ENCODE measurements at regions not wholly inside any gene's neighbourhood (a gene's known extent, or its start where the extent isn't known, plus 50 kb on each side); places are given as distances from the start of the nearest gene placed in this dataset.

- no peak for DNase-seq (ENCODE audit: extremely low read depth in 1 of 11, low read depth in 9 of 11, low spot score in 4 of 11)
Observed at GRCh38 chr18:38940475-38940862, 1374.9 kb upstream of the CELF4 start.

- no peak for DNase-seq (ENCODE audit: extremely low read depth in 1 of 11, low read depth in 9 of 11, low spot score in 4 of 11)
Observed at GRCh38 chr18:38933910-38934510, 1368.4 kb upstream of the CELF4 start.

GRCh38 chr18:38933322-38933721 lies 1367.7 kb upstream of the CELF4 start:
- DNase-seq (ENCODE audit: extremely low read depth in 1 of 11, low read depth in 9 of 11, low spot score in 4 of 11), result no peak

- DNase-seq (ENCODE audit: extremely low read depth in 1 of 11, low read depth in 9 of 11, low spot score in 4 of 11), result no peak
Observed at GRCh38 chr18:38932752-38933151, 1367.2 kb upstream of the CELF4 start.

- DNase-seq (ENCODE audit: extremely low read depth in 1 of 11, low read depth in 9 of 11, low spot score in 4 of 11), result no peak
Observed at GRCh38 chr18:38931754-38932050, 1366.1 kb upstream of the CELF4 start.

- DNase-seq (ENCODE audit: extremely low read depth in 1 of 11, low read depth in 9 of 11, low spot score in 4 of 11), result no peak
Observed at GRCh38 chr18:38930881-38931753, 1365.5 kb upstream of the CELF4 start.

- DNase-seq (ENCODE audit: extremely low read depth in 1 of 11, low read depth in 9 of 11, low spot score in 4 of 11), result peak in 1 of 11 donors; percentile 1
Observed at GRCh38 chr18:38923540-38923939, 1357.9 kb upstream of the CELF4 start.

- peak in 9 of 11 donors; percentile 12 to 54 (median 26) for DNase-seq (ENCODE audit: extremely low read depth in 1 of 11, low read depth in 9 of 11, low spot score in 4 of 11)
Observed at GRCh38 chr18:38923126-38923525, 1357.5 kb upstream of the CELF4 start.

GRCh38 chr18:38909972-38910371 lies 1344.4 kb upstream of the CELF4 start:
- no peak for DNase-seq (ENCODE audit: extremely low read depth in 1 of 11, low read depth in 9 of 11, low spot score in 4 of 11)

GRCh38 chr18:38902796-38903195 lies 1337.2 kb upstream of the CELF4 start:
- DNase-seq (ENCODE audit: extremely low read depth in 1 of 11, low read depth in 9 of 11, low spot score in 4 of 11), result no peak

- DNase-seq (ENCODE audit: extremely low read depth in 1 of 11, low read depth in 9 of 11, low spot score in 4 of 11), result no peak
Observed at GRCh38 chr18:38900445-38900844, 1334.8 kb upstream of the CELF4 start.

GRCh38 chr18:38900031-38900430 lies 1334.4 kb upstream of the CELF4 start:
- no peak for DNase-seq (ENCODE audit: extremely low read depth in 1 of 11, low read depth in 9 of 11, low spot score in 4 of 11)

GRCh38 chr18:38899252-38899651 lies 1333.7 kb upstream of the CELF4 start:
- no peak for DNase-seq (ENCODE audit: extremely low read depth in 1 of 11, low read depth in 9 of 11, low spot score in 4 of 11)

- no peak for DNase-seq (ENCODE audit: extremely low read depth in 1 of 11, low read depth in 9 of 11, low spot score in 4 of 11)
Observed at GRCh38 chr18:38898167-38898566, 1332.6 kb upstream of the CELF4 start.

GRCh38 chr18:38895560-38895959 lies 1330.0 kb upstream of the CELF4 start:
- peak in 2 of 11 donors; percentile 1 to 8 for DNase-seq (ENCODE audit: extremely low read depth in 1 of 11, low read depth in 9 of 11, low spot score in 4 of 11)

- no peak for DNase-seq (ENCODE audit: extremely low read depth in 1 of 11, low read depth in 9 of 11, low spot score in 4 of 11)
Observed at GRCh38 chr18:38887671-38888020, 1322.0 kb upstream of the CELF4 start.

GRCh38 chr18:38886861-38887670 lies 1321.5 kb upstream of the CELF4 start:
- no peak for DNase-seq (ENCODE audit: extremely low read depth in 1 of 11, low read depth in 9 of 11, low spot score in 4 of 11)

GRCh38 chr18:38886235-38886634 lies 1320.6 kb upstream of the CELF4 start:
- DNase-seq (ENCODE audit: extremely low read depth in 1 of 11, low read depth in 9 of 11, low spot score in 4 of 11), result no peak

- DNase-seq (ENCODE audit: extremely low read depth in 1 of 11, low read depth in 9 of 11, low spot score in 4 of 11), result no peak
Observed at GRCh38 chr18:38884050-38884449, 1318.5 kb upstream of the CELF4 start.

GRCh38 chr18:38883111-38883510 lies 1317.5 kb upstream of the CELF4 start:
- no peak for DNase-seq (ENCODE audit: extremely low read depth in 1 of 11, low read depth in 9 of 11, low spot score in 4 of 11)
